ENCODE measurements at regions not wholly inside any gene's neighbourhood (a gene's known extent, or its start where the extent isn't known, plus 50 kb on each side); places are given as distances from the start of the nearest gene placed in this dataset.
A peak's percentile ranks its signal among the peaks of the same experiment; 100 is the strongest.
"Not testable (repeated sequence)": the region's sequence is repeated elsewhere in the genome, so short reads cannot be mapped to it uniquely, and the experiment has no call there.

DNA sequence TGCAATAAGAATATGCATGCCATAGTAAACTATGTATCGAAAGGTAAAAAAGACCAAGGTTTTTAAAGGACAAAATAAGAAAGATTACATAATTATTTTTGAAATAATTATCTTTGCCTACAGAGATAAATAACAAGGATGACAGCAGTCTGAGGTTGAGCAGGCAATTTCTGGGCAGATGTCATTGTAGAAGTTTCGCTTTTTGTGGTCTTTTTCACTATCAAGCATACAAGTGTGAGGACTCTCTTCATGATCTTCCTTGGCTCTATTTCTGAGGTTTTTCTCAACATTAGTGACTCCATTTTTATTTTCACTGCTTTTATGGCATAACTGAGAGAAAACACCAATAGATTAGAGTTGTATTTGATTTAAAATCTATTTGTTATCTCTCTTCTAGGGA, 1337.9 kb upstream of the EPHA6 start:
- DNase-seq, result no peak
- no peaks in the 10 kb centered on the region for H3K4me1 Mint-ChIP-seq
- H3K27ac Mint-ChIP-seq, result no peak overlapping the region
- H3K27me3 Mint-ChIP-seq, result no peaks in the 10 kb centered on the region
- intact Hi-C loops (cut with micrococcal nuclease), result no loop called here
- no peaks in the 10 kb centered on the region for H3K36me3 Mint-ChIP-seq (ENCODE audit: low read depth)
- no peaks in the 10 kb centered on the region for H3K9me3 Mint-ChIP-seq
- no peak overlapping the region for H3K4me3 Mint-ChIP-seq

DNA sequence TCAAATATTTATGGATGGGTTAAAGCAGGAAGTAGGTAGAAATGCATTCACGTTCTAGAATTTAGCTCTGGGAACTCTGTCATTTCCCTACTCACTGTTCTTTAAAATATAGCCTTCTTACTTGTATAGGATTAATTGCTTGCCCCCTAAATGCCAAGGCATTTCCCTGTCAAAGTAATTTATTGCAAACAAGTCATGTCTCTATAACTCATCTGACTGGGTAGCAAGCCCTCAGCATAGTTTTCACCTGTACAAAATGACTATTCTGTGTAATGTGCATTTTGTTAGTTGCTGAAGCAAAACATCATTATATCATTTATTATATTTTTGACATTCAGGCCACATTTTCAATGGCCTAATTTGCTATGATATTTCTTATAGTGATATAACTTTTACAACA, 1308.2 kb upstream of the EPHA6 start:
- no peak overlapping the region for H3K27ac Mint-ChIP-seq
- no peaks in the 10 kb centered on the region for H3K9me3 Mint-ChIP-seq
- no peak overlapping the region for H3K4me3 Mint-ChIP-seq
- H3K27me3 Mint-ChIP-seq, result no peaks in the 10 kb centered on the region
- intact Hi-C loops (cut with micrococcal nuclease), result no loop called here
- no peak for DNase-seq
- no peaks in the 10 kb centered on the region for H3K4me1 Mint-ChIP-seq
- no peaks in the 10 kb centered on the region for H3K36me3 Mint-ChIP-seq (ENCODE audit: low read depth)

DNA sequence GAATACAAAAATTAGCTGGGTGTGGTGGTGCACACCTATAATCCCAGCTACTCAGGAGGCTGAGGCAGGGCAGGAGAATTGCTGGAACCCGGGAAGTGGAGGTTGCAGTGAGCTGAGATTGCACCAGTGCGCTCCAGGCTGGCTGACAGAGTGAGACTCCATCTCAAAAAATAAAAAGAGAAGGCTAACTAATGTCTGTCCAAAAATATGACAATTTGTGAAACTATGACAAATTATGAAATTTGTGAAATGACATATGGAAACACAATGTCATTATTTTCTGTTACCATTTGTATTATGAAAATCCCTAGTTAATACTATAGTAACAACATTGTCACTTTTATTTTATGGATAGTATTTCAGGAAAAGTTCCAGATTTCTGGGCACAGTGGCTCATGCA, 1306.3 kb upstream of the EPHA6 start:
- Mint-ChIP-seq H3K9me3 (no peaks in the 10 kb centered on the region), H3K4me1 (no peaks in the 10 kb centered on the region), H3K36me3 (ENCODE audit: low read depth) (no peaks in the 10 kb centered on the region), H3K4me3 (no peak overlapping the region), H3K27me3 (no peaks in the 10 kb centered on the region), H3K27ac (no peak overlapping the region)
- intact Hi-C loops (cut with micrococcal nuclease), result no loop called here
- DNase-seq, result no peak

DNA sequence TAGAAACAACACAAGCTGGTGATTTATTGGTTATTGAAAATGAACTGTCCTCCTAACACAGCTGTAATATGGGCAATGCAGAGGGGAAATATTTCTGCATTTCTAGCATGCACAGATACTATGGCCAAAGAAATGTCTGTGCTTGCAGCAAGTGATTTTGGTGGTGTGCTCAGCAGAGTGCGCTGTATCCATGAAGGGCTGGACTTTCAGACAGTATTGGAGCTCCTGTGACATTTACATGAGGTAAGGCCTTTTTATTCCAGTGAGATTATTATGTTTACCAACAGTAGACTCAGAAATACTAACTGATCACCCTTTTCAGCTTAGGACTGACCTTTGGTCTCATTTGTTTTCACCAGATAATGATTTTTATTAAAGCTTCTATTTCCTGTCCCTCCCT, 1302.6 kb upstream of the EPHA6 start:
- Mint-ChIP-seq H3K27me3 (no peaks in the 10 kb centered on the region), H3K9me3 (no peaks in the 10 kb centered on the region), H3K4me1 (no peaks in the 10 kb centered on the region), H3K36me3 (ENCODE audit: low read depth) (no peaks in the 10 kb centered on the region), H3K27ac (no peak overlapping the region), H3K4me3 (no peak overlapping the region)
- intact Hi-C loops (cut with micrococcal nuclease), result no loop called here
- DNase-seq, result no peak

DNA sequence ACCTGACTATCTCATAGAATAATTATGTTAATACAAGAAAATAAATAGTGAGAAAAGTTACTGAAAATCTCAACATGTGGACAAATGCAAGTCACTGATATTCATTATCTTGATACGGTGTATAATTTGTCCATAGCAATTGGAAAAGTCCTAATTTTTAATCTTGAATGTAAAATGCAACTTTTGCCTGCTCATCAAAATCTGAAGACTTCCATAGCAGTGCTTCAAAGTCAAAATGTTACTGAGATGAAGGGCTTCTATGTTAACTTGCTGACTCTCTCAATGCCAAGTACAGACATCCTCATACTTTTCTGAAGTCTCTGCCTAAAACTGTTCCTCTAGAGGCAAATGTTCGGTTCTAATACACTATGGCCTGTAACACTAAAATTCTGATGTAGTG, 1300.1 kb upstream of the EPHA6 start:
- intact Hi-C loops (cut with micrococcal nuclease), result no loop called here

DNA sequence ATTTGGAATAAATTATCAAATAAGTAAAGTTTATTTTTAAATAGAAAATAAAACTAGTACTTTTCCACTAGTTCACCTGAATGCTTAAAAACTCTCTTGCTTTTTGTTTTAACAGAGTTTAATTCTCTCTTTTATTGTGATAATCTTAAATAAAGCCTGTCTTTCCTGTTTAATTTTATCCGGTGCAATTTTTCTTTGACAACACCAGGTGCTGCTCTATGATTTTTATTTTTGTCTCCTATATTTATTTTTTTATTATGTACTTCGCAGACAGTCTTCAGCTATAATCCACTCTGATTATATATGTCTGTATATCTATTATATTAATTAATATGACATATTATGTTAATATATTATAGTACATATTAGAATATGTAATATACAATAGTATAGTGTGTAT, 1293.0 kb upstream of the EPHA6 start:
- no peaks in the 10 kb centered on the region for H3K27me3 Mint-ChIP-seq
- no peaks in the 10 kb centered on the region for H3K36me3 Mint-ChIP-seq (ENCODE audit: low read depth)
- H3K4me3 Mint-ChIP-seq, result no peak overlapping the region
- intact Hi-C loops (cut with micrococcal nuclease), result no loop called here
- no peaks in the 10 kb centered on the region for H3K9me3 Mint-ChIP-seq
- H3K4me1 Mint-ChIP-seq, result no peaks in the 10 kb centered on the region
- DNase-seq, result no peak
- H3K27ac Mint-ChIP-seq, result no peak overlapping the region

More for the DNA sequence above, 1300.1 kb upstream of the EPHA6 start:
- no peaks in the 10 kb centered on the region for H3K4me1 Mint-ChIP-seq
- H3K36me3 Mint-ChIP-seq (ENCODE audit: low read depth), result no peaks in the 10 kb centered on the region
- H3K9me3 Mint-ChIP-seq, result no peaks in the 10 kb centered on the region
- H3K4me3 Mint-ChIP-seq, result no peak overlapping the region
- H3K27me3 Mint-ChIP-seq, result no peaks in the 10 kb centered on the region
- DNase-seq, result no peak
- no peak overlapping the region for H3K27ac Mint-ChIP-seq

DNA sequence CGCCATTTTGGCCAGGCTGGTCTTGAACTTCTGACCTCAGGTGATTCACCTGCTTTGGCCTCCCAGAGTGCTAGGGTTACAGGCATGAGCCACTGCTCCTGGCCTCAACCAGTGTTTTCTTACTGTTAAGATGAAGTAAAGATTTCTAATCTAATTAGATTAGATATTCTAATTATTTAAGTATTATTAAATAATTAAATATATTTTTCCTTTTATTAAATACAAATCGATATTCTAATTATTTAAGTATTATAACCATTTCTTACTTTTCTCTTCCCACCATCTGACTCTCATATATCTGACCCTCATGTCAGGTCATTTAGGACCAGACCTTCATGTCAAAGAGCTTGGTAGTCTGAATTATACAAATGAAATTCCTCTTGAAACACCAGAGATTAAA, 1291.9 kb upstream of the EPHA6 start:
- Mint-ChIP-seq H3K9me3 (no peaks in the 10 kb centered on the region), H3K4me1 (no peaks in the 10 kb centered on the region)
- intact Hi-C loops (cut with micrococcal nuclease), result no loop called here

DNA sequence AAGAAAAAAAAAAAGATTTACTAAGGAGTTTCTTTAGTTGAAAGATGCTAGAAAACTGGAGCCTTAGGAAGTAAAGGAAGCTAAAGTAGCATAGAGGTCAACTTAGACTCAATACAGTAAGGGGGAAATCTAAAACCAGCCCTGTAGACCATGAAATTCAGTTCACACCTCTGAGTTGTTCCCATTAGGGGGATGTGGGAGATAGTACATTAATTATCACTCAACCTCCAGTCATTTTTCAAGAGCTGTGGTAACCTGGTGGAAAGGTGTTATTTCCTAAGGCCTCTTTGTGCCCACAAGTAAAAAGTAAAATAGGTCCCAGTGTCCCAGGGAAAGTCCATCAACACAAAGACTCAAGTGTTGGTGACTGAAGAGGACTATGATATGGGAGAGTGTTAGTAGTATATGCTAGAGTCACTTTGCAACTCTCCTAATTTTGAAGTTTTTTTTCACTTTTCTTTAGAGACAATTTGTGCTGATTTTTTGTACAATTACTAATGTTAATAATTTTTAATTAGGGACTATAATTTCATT, 1274.4 kb upstream of the EPHA6 start:
- no peaks in the 10 kb centered on the region for H3K36me3 Mint-ChIP-seq (ENCODE audit: low read depth)
- intact Hi-C loops (cut with micrococcal nuclease), result no loop called here
- DNase-seq, result no peak
- H3K4me3 Mint-ChIP-seq, result no peak overlapping the region
- no peaks in the 10 kb centered on the region for H3K27me3 Mint-ChIP-seq
- H3K9me3 Mint-ChIP-seq, result no peaks in the 10 kb centered on the region
- H3K27ac Mint-ChIP-seq, result no peak overlapping the region
- no peaks in the 10 kb centered on the region for H3K4me1 Mint-ChIP-seq

More for the DNA sequence above, 1291.9 kb upstream of the EPHA6 start:
- Mint-ChIP-seq H3K36me3 (ENCODE audit: low read depth) (no peaks in the 10 kb centered on the region), H3K27ac (no peak overlapping the region), H3K4me3 (no peak overlapping the region), H3K27me3 (no peaks in the 10 kb centered on the region)
- no peak for DNase-seq

DNA sequence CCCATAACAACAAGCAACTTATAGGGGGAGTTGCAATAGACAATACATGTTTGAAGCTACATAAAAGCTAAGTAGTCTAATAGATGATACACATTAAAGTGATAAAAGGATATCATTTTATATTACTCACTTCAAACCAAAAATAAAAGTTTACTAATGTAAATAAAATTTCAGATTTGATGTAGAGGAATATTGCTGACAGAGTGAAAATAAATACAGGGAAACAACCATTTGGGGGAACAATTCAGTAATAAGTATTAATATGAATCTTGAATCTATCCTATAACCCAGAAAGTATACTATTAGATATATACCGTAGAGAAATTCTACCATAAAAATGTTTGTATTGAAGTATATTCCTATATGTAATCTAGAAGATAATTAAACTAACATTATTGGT, 1248.9 kb upstream of the EPHA6 start:
- H3K36me3 Mint-ChIP-seq (ENCODE audit: low read depth), result no peaks in the 10 kb centered on the region
- no peak overlapping the region for H3K27ac Mint-ChIP-seq
- DNase-seq, result no peak
- H3K27me3 Mint-ChIP-seq, result no peaks in the 10 kb centered on the region
- H3K4me1 Mint-ChIP-seq, result no peaks in the 10 kb centered on the region
- intact Hi-C loops (cut with micrococcal nuclease), result no loop called here
- no peaks in the 10 kb centered on the region for H3K9me3 Mint-ChIP-seq
- no peak overlapping the region for H3K4me3 Mint-ChIP-seq

DNA sequence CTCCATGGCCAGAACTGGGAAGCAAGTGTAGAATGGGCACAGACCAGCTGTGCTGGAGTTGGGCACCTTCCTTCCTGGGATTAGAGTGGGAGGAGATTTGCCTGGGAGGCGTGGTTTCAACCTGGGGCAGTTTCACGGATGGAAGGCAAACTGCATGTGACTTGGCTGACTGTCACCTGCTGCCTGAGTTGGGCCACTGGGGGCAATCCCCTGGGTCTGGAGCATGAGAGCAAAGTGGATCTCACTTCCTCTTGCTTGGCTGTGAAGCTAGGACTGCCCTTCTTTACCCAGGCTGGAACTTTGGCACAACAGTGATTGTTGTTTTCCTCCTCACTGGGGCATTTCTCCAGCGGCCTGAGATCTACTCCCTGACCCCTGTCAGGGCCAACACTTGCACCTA, 1247.0 kb upstream of the EPHA6 start:
- Mint-ChIP-seq H3K36me3 (ENCODE audit: low read depth) (no peaks in the 10 kb centered on the region), H3K27ac (no peak overlapping the region), H3K27me3 (no peaks in the 10 kb centered on the region), H3K9me3 (no peaks in the 10 kb centered on the region), H3K4me3 (no peak overlapping the region), H3K4me1 (no peaks in the 10 kb centered on the region)
- intact Hi-C loops (cut with micrococcal nuclease), result no loop called here
- DNase-seq, result no peak

DNA sequence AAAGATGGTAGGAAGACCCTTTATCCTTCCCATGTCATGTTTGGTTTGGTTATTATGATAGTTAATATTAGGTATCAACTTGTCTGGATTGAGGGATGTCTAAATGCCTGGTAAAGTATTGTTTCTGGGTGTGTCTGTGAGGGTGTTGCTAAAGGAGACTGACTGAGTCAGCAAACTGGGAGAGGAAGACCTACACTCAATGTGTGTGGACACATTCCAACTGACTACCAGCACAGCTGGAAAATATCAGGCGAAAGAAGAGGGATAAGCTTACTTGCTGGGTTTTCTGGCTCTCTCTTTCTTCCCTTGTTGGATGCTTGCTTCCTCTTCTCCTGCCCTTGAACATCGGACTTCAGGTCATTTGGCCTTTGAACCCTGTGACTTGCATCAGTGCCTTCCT, 1227.6 kb upstream of the EPHA6 start:
- Mint-ChIP-seq H3K9me3 (no peaks in the 10 kb centered on the region), H3K4me3 (no peak overlapping the region), H3K27me3 (no peaks in the 10 kb centered on the region), H3K36me3 (ENCODE audit: low read depth) (no peaks in the 10 kb centered on the region), H3K27ac (no peak overlapping the region), H3K4me1 (no peaks in the 10 kb centered on the region)
- intact Hi-C loops (cut with micrococcal nuclease), result no loop called here
- DNase-seq, result no peak

DNA sequence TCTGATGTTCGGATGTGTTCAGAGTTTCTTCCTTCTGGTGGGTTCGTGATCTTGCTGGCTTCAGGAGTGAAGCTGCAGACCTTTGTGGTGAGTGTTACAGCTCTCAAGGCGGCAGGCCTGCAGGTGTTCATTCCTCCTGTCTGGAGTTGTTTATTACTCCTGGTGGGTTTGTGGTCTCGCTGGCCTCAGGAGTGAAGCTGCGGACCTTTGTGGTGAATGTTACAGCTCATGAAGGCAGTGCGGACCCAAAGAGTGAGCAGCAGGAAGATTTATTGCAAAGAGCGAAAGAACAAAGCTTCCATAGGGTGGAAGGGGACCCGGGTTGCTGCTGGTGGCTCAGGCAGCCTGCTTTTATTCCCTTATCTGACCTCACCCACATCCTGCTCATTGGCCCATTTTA, 1226.8 kb upstream of the EPHA6 start:
- DNase-seq; intact Hi-C loops (cut with micrococcal nuclease); H3K9me3 Mint-ChIP-seq; H3K27ac Mint-ChIP-seq; H3K4me3 Mint-ChIP-seq; H3K4me1 Mint-ChIP-seq; H3K36me3 Mint-ChIP-seq (ENCODE audit: low read depth); H3K27me3 Mint-ChIP-seq: not testable (repeated sequence)

DNA sequence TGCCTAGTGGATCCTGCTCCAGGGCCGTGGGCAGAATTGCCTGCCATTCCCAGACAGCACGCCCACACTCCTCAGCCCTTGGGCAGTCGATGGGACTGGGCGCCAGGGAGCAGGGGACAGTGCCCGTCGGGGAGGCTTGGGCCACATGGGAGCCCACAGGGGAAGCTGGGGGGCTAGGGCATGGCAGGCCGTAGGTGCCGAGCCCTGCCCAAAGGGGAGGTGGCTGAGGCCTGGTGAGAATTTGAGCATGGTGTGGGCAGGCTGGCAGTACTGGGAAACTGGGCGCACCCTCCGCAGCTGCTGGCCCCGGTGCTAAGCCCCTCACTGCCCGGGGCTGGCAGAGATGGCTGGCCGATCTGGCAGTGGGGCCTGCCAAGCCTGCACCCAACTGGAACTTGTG, 1225.9 kb upstream of the EPHA6 start:
- intact Hi-C loops (cut with micrococcal nuclease), result no loop called here
- Mint-ChIP-seq H3K4me1 (no peaks in the 10 kb centered on the region), H3K36me3 (ENCODE audit: low read depth) (no peaks in the 10 kb centered on the region), H3K4me3 (no peak overlapping the region), H3K27me3 (no peaks in the 10 kb centered on the region), H3K27ac (no peak overlapping the region), H3K9me3 (no peaks in the 10 kb centered on the region)
- peak; percentile 36 for DNase-seq

DNA sequence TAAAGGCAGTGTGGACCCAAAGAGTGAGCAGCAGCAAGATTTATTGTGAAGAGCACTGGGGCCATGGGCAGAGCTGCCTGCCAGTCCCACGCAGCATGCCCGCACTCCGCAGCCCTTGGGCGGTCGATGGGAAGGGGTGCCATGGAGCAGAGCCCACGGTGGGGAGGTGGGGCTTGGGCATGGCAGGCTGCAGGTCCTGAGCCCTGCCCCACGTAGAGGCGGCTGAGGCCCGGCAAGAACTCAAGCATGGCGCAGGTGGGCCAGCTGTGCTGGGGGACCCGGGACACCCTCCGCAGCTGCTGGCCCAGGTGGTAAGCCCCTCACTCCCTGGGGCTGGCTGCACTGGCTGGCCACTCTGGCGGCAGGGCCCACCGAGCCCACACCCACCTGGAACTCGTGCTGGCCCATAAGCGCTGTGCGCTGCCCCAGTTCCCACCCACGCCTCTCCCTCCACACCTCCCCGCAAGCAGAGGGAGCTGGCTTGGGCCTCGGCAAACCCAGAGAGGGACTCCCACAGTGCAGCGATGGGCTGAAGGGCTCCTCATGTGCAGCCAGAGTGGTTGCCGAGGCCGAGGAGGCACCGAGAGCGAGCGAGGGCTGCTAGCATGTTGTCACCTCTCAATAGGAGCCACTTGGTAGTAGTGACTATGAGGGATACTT, 1218.8 kb upstream of the EPHA6 start:
- Mint-ChIP-seq H3K4me1 (no peaks in the 10 kb centered on the region), H3K27me3 (no peaks in the 10 kb centered on the region)

DNA sequence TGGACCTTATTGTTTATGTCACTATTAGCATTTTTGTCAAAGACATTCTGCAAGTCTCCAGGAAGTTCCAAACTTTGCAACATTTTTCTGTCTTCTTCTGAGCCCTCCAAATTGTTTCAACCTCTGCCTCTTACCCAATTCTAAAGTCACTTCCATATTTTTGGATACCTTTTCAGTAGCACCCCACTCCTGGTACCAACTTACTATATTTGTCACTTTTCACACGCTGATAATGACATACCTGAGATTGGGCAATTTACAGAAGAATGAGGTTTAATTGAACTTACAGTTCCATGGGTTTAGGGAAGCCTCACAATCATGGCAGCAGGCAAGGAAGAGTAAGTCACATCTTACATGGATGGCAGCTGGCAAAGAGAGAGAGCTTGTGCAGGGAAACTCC, 1206.5 kb upstream of the EPHA6 start:
- Mint-ChIP-seq H3K4me1 (no peaks in the 10 kb centered on the region), H3K4me3 (no peak overlapping the region), H3K36me3 (ENCODE audit: low read depth) (no peaks in the 10 kb centered on the region), H3K27ac (no peak overlapping the region), H3K27me3 (no peaks in the 10 kb centered on the region), H3K9me3 (peaks cover 3% of the 10 kb centered on the region)
- intact Hi-C loops (cut with micrococcal nuclease), result no loop called here
- no peak for DNase-seq

More for the DNA sequence above, 1218.8 kb upstream of the EPHA6 start:
- no peak for DNase-seq
- Mint-ChIP-seq H3K4me3 (no peak overlapping the region), H3K36me3 (ENCODE audit: low read depth) (no peaks in the 10 kb centered on the region), H3K27ac (no peak overlapping the region), H3K9me3 (no peaks in the 10 kb centered on the region)
- intact Hi-C loops (cut with micrococcal nuclease), result no loop called here
